Peyer's patch (tissue), 4 donors: ENCODE measurements at regions not wholly inside any gene's neighbourhood (a gene's known extent, or its start where the extent isn't known, plus 50 kb on each side); places are given as distances from the start of the nearest gene placed in this dataset.

Experiments used
- POLR2A ChIP-seq, 2 donors: fragments of 450-650 bp; IDR thresholded peaks; one replicate each; pipeline ENCODE4 v1.5.1; 2017; ENCODE audit warnings: antibody characterized with exemption in 2 of 2, mild to moderate bottlenecking in 2 of 2, moderate library complexity in 2 of 2
- TF ChIP-seq, protein P1 (sequence below), 6 experiments: fragments of 450-650 bp in 4 of 6; fragments of 200-600 bp in 2 of 6; sonication (generic) in 1 of 6; IDR thresholded peaks; one replicate each; pipeline ENCODE4 v1.5.1; 2017 to 2019; ENCODE audit warnings: antibody characterized with exemption in 6 of 6, mild to moderate bottlenecking in 3 of 6, moderate library complexity in 1 of 6

GRCh38 chrX:39677978-39678791 is 419.6 kb downstream of the BCOR start:
- TF ChIP-seq, protein P1, sequence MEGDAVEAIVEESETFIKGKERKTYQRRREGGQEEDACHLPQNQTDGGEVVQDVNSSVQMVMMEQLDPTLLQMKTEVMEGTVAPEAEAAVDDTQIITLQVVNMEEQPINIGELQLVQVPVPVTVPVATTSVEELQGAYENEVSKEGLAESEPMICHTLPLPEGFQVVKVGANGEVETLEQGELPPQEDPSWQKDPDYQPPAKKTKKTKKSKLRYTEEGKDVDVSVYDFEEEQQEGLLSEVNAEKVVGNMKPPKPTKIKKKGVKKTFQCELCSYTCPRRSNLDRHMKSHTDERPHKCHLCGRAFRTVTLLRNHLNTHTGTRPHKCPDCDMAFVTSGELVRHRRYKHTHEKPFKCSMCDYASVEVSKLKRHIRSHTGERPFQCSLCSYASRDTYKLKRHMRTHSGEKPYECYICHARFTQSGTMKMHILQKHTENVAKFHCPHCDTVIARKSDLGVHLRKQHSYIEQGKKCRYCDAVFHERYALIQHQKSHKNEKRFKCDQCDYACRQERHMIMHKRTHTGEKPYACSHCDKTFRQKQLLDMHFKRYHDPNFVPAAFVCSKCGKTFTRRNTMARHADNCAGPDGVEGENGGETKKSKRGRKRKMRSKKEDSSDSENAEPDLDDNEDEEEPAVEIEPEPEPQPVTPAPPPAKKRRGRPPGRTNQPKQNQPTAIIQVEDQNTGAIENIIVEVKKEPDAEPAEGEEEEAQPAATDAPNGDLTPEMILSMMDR (IDR thresholded peaks at IDR 0.05) = no peak
- no peak for TF ChIP-seq POLR2A (IDR thresholded peaks at IDR 0.05)
